ENCODE measurements at regions not wholly inside any gene's neighbourhood (a gene's known extent, or its start where the extent isn't known, plus 50 kb on each side); places are given as distances from the start of the nearest gene placed in this dataset.

GRCh38 chr2:53051157-53051556 is 716.4 kb upstream of the CHAC2 start:
- TF ChIP-seq POLR2A (IDR thresholded peaks at IDR 0.05) (no peak), CTCF (IDR thresholded peaks at IDR 0.05) (no peak), EP300 (IDR thresholded peaks at IDR 0.05; ENCODE audit: low read depth) (no peak)

All from transverse colon (tissue), 3 donors.